HS-5 (cell line): ENCODE measurements at regions not wholly inside any gene's neighbourhood (a gene's known extent, or its start where the extent isn't known, plus 50 kb on each side); places are given as distances from the start of the nearest gene placed in this dataset.

Experiments
- DNase-seq: peaks from one replicate; pipeline ENCODE4 v3.0.0-alpha.2; 2012; ENCODE audit warnings: low read depth

GRCh38 chr5:111869681-111870080, 112.7 kb upstream of the NREP start:
- peak; percentile 32 for DNase-seq

GRCh38 chr5:111865356-111865755, 108.4 kb upstream of the NREP start:
- DNase-seq, result no peak

DNA sequence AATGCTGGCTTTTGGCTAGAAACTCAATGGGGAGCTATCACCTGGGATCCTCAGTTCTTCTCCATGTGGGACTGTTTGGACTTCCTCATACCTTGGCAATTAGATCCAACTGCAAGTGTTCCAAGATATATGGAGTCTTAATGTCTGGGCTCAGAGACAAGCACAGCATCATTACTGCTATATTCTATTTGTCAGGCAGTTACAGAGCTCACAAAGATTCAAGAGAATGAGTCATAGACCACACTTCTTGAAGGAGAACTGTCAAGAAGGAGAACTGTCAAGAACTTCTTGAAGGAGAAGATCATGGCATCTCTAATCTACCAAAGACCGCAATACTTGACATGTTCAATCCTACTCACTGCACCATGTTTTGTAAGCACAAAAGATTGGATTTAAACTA, 106.8 kb upstream of the NREP start:
- no peak for DNase-seq

DNA sequence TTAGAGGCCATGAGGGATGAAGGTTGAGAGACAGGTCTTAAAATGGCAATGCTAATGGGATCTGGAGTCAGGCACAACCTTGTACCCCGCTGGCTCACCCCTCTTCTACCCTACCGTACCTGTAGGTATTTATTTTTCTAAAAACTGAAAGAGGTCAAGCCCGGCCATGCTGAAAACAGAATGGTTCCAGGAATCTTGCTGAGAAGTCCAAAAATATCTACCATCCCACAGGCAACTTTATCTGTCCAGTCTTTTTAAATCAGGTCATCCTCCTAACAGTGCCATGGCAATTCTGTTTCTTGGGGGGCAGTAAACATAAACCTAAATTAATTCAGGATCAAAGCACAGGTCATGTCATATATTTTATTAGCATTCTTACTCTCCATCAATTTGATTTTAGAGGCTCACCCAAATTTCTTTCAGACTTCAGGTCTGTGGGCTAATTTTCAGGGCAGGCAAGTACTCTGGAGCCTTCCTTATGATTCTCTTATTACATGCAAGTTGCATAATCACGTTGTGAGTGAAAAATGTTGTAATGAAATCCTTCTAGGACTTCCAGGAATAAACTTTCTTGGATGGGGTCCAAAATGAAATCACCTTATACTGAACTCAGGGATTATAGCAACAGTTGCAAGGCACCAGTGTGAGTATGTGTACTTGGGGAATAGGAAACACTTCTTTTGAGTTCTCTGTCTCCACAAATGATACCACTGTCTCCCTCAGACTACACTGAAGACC, 102.7 kb upstream of the NREP start:
- DNase-seq, result no peak

DNA sequence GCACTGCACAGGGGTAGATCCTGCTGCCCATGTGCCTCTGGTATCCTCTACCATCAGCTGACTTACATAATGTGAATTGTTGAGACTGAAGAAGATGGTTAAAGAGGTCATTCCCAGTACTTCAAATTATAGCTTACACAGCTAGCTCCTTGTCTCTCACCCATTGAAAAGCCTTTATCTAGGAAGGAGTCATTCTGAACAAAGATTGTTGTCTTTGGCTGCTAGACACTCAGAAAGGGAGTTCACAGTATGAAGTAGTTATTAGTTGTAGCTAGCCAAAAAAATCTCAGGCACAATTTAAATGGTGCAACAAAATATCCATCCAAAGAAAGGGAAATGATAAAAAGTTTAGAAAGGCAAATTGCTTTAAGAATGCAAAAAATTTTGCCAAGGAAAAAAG, 102.0 kb upstream of the NREP start:
- DNase-seq, result no peak

GRCh38 chr5:111857623-111858022, 100.6 kb upstream of the NREP start:
- DNase-seq, result no peak

DNA sequence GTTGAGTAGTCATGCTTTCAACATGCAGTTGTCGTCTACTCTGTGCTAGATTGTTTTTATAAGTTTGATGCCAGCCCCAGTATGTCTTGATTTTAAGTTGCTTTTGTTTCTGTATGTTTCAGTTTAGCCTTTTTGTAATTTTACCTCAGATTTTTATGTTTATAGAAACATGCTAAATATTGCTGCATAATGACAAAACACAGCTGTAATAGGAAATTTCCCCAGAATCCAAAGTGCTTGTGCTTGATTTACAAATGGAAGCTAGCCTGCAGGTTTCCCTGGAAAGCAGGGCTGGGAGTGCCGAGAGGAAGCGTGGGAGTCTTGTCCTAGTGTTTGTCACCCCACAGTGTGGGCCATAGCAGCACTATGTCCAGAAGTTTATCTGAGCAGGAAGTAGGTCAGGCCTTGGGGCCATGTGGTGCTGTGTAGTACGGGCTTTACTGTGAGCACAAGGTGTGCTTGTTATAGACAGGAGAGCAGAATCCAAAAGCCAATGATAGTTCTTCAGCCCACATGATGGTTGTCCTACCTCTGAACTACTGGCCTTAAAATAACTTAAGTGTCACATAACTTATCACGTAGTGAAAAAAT, 100.0 kb upstream of the NREP start:
- DNase-seq, result no peak

DNA sequence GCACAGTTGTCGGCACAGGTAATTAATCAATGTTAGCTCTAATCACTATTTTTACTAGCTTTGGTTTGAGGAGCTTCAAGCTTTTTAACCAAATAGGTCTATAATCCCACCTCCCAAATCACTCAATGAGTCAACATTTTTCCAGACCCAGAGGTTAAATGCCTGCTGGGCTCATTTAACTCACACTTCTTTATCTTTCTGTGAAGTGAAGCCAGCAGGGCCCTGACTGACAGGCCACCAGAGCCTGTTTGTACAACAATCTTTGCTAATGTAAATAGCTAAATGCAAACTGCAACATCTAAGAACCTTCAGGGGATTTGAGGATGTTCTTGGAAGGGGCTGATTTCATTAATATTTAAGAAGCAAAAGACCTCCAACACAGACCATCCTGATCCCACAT, 98.4 kb upstream of the NREP start:
- no peak for DNase-seq

DNA sequence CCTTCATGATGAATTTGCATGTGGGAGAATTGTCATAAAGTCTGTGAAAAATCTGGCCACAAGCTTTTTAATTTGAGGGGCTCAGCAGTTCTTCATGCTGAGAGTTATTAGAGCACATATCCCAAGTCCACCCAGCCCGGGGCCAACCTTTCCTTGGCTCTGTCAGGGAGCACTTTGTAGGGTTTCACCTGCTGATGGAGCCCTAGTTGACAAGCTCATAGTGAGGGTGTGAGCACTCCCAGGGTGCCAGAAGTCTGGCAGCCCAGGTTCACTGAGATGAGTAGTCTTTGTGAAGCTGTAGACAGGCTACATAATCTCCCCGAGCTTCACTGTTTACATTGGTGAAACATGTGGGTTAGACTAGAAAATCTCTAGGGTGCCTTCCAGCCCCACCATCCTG, 97.2 kb upstream of the NREP start:
- DNase-seq, result no peak

GRCh38 chr5:111853748-111854147, 96.8 kb upstream of the NREP start:
- DNase-seq, result no peak

DNA sequence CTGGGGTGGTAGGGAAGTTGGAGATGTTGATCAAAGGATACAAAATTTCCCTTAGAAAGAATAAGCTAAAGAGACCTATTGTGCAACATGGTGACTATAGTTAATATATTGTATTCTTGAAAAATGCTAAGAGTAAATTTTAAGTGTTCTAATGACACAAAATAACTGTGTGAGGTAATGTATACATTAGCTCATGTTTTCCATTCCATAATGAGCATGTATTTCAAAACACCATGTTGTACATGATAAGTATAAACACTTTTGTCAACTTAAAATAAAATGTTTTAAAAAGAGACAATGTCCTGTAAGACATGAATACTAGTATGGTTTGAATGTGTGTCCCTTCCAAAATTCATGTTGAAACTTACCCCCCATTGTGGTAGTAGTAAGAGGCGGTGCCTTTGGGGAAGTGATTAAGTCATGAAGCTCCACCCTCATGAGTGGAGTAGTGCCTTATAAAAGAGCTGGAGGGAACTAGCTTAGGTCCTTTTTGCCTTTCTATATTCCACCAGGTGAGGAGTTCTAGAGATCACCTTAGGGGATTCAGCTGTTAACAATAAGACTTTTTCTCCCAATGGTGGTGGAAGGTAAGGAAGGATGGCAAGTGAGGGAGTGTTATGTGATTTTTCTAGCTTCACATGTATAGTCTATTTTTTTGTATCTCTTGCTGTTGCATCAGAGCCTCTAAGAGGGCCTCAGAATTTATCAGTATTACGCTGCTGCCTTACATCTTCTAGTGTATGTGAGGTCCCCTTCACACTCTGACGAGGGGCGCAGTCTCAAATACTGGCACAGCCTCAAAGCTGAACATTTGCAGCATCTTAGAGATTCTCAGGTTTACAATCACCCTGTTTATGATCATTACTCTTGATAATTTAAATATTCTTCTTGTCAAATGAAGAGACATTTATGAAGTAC, 94.9 kb upstream of the NREP start:
- no peak for DNase-seq

DNA sequence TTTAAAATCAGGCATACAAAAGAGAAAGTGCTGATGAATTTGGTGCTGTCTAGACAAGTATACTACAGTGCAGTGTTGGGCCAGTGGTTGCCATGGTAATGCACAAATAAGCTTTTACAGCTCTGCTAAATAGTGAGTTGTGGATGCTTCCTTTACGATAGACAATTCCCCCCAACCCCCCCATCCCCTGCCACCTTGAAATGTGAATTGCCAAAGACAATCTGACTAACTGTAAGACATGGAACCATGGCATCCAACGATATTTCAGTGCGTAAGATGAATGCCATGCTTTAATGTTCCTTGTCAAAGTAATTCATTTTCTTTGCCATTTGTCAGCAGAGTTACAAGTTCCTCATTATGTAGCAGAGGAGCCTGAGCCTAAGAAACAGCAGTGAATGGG, 91.5 kb upstream of the NREP start:
- DNase-seq, result no peak

DNA sequence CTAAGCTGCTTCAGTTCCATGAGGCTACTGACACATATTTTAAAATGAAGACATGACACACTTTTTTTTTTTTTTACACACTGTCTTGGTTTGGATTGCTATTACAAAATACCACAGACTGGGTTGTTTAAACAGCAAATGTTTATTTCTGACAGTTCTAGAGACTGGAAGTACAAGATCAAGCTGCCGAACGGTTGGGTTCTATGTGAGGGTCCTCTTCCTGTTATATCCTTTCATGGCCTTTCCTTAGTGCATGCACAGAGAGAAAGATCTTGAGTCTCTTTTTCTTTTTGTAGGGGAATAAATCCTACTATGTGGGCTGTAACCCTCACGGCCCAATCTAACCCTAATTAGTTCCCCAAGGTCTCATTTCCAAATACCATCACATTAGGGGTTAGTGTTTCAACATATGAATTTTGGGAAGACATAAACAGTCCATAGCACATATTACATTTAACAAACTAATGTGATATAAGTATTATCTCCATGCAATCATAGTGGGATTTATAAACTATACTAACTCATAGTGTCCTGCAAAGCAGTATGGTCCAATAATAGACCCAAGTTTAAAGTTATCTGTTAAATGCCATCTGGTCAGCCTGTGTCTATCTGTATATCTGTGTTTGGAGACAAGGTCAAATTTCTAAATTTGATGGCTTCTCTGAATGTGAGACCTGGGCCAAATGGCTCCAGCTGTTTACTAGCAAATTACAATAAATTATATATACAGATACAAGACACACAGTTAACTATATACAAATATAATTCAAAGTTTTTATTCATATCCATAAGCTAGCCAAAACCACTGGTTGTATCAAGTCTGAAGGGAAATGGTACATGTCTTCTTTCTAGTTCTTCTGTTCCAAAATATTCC, 90.3 kb upstream of the NREP start:
- no peak for DNase-seq

DNA sequence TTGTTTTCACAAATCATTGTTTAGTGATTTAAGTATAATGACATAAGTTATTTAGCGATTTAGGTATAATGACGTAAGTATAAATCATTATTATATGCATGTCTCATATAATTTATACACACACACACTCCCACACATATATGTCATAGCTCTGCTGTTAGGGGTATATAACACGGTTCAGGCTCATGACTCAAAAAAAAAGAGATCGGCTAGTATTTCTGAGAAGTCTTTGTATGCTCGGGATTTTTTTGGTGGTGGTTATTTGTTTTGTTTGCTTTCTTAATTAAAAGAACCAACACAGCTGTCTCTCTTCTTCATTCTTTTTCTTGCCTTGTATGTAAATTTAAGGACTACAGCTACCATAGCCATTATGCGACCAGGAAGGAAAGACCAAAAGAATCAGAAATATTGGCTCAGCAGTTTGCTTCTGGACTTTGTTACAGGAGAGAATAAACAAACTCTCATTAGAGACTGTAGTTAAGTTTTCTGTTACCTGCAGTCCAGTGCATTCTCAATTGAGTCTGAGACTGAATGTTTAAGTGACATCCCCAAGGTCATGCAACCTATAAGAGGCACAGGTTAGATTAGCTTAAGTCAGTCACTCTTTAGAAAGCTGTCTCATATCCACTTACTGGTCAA, 83.2 kb upstream of the NREP start:
- no peak for DNase-seq

- DNase-seq, result no peak
These were observed 82.4 kb upstream of the NREP start for GRCh38 chr5:111839438-111839837.

GRCh38 chr5:111836426-111836825, 79.4 kb upstream of the NREP start:
- DNase-seq, result no peak

DNA sequence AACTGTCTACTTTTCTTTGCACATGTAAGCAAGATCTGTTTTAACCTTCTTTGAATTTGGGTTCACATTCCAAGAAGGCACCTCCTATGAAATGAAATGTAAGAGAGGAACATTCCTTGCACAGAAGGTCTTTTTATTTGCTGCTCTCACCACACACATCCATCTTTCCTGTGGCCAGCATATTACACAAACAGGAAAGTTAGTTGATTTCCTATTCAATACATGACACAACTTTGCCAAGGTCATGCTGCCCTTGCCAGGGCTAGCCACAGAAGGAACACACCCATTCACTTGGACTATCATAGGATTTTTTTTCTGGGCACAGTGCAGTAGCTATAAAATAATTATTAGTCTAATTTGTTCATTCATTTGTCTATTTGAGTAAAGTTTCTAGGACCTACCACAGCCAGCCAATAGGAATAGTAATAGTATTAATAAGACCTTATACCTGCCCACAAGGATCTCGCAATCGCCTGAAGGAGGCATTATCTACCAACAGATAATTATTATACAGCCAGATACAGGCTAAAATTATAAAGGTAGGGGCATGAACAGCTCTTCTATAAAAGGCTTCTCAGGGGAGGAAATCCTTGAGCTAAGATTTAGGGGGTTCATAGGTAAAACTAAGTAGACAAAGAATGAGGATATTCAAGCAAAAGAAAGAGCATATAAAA, 78.1 kb upstream of the NREP start:
- no peak for DNase-seq

DNA sequence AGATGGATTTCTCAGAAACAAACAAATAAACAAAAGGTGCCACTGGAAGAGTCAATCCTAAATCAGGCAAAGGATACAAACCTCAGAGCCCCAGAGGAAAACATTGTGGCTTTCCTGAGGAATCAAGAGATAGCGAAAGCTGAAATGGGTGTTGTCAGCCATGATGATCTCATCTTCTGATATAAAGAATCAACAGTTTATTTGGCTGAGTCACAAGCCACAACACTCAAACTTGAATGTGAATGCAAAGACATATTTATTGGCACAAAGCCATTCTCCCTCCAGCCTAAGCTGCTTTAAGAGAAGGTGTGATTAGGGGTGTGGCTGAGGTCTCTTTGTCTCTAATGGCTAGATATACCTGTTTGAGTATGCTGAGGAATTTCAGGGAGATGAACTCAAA, 73.3 kb upstream of the NREP start:
- DNase-seq, result peak; percentile 57

DNA sequence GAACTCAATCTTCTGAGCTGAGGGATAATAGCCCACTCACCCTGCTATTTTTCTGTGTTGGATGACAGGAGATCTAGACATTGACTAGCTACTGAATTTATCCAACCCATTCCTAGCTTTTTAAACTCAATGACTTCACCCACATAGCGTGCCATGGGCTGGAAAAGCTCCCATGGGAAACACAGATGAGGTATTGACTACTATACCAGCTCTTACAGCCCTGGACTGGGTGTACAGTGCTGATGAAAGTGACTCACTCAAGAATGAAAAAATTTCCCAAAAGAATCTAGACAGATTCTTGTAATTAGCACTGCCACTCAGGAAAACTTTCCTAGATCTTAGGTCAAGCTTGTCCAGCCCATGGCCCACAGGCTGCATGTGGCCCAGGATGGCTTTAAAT, 72.7 kb upstream of the NREP start:
- DNase-seq, result peak; percentile 28

GRCh38 chr5:111826064-111826463, 69.1 kb upstream of the NREP start:
- DNase-seq, result no peak

DNA sequence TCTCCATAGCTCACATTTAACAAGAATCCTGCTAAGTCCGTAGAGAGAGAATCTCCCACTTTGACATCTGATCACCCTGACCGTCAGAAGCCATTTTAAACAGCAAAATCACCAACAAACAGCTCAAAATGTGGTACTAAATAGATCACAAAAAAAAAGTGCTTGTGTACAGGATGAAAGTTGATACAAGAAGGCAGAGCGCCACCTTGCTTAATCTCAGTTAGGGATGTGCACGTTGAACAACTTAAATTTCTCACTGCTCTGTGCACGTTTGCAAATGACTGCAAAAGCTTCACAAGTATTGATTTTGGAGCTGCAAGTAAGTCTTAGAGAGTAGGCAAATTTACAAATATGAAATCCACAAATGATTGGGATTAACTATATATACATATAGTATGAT, 63.1 kb upstream of the NREP start:
- no peak for DNase-seq
